Left ventricle myocardium inferior (tissue), 1 donor: ENCODE measurements at regions not wholly inside any gene's neighbourhood (a gene's known extent, or its start where the extent isn't known, plus 50 kb on each side); places are given as distances from the start of the nearest gene placed in this dataset.

Source experiments
- DNase-seq: peaks from one replicate; pipeline ENCODE4 v3.0.0-alpha.2; 2020
- H3K27ac ChIP-seq: fragments of 200-600 bp; replicated peaks from 2 replicates; pipeline ENCODE4 v1.8.0; 2021
- H3K27me3 ChIP-seq: fragments of 200-600 bp; 2 replicates; pipeline ENCODE4 v1.8.0; 2021; ENCODE audit warnings: low read depth
- H3K36me3 ChIP-seq: fragments of 200-600 bp; 2 replicates; pipeline ENCODE4 v1.8.0; 2021
- H3K4me1 ChIP-seq: fragments of 200-600 bp; 2 replicates; pipeline ENCODE4 v1.8.0; 2021
- H3K4me3 ChIP-seq: fragments of 200-600 bp; 2 replicates; pipeline ENCODE4 v1.8.0; 2021; ENCODE audit warnings: mild to moderate bottlenecking, moderate library complexity
- H3K9me3 ChIP-seq: fragments of 200-600 bp; replicated peaks from 2 replicates; pipeline ENCODE4 v1.8.0; 2021
- CTCF ChIP-seq: fragments of 200-600 bp; IDR thresholded peaks from 2 replicates; pipeline ENCODE4 v1.8.0; 2021; ENCODE audit warnings: antibody characterized with exemption, mild to moderate bottlenecking, borderline replicate concordance
- intact Hi-C: fragments of 100-400 bp; cut with micrococcal nuclease; formaldehyde crosslinking; loops from one replicate; pipeline ENCODE4 v1.11.0; 2022
- donor health status: DM: no; HTN: yes; CAD: no; lungs with severe emphysema.

GRCh38 chr3:181839039-181839915 is 127.6 kb downstream of the SOX2 start:
- Histone ChIP-seq H3K27ac (no peak overlapping the region), H3K27me3 (no peaks in the 10 kb centered on the region)

GRCh38 chr3:181839916-181840297 is 128.2 kb downstream of the SOX2 start:
- Histone ChIP-seq H3K4me1 (no peaks in the 10 kb centered on the region), H3K36me3 (no peaks in the 10 kb centered on the region), H3K27me3 (no peaks in the 10 kb centered on the region), H3K4me3 (no peak overlapping the region), H3K27ac (no peak overlapping the region), H3K9me3 (no peaks in the 10 kb centered on the region)
- DNase-seq, result no peak
- TF ChIP-seq CTCF, result no peak
- intact Hi-C loops, result no loop called here

More at GRCh38 chr3:181839039-181839915, 127.6 kb downstream of the SOX2 start:
- TF ChIP-seq CTCF, result no peak
- no peaks in the 10 kb centered on the region for H3K36me3 ChIP-seq
- H3K4me1 ChIP-seq, result no peaks in the 10 kb centered on the region
- no peak for DNase-seq
- intact Hi-C loops, result no loop called here
- H3K9me3 ChIP-seq, result no peaks in the 10 kb centered on the region
- no peak overlapping the region for H3K4me3 ChIP-seq

GRCh38 chr3:181844211-181844610 is 132.5 kb downstream of the SOX2 start:
- no peak for DNase-seq
- Histone ChIP-seq H3K9me3 (no peaks in the 10 kb centered on the region), H3K4me3 (no peak overlapping the region), H3K27ac (no peak overlapping the region), H3K4me1 (no peaks in the 10 kb centered on the region), H3K36me3 (no peaks in the 10 kb centered on the region), H3K27me3 (no peaks in the 10 kb centered on the region)
- intact Hi-C loops, result no loop called here
- no peak for TF ChIP-seq CTCF

- no peak for TF ChIP-seq CTCF
- Histone ChIP-seq H3K27me3 (no peaks in the 10 kb centered on the region), H3K4me1 (no peaks in the 10 kb centered on the region), H3K27ac (no peak overlapping the region), H3K9me3 (no peaks in the 10 kb centered on the region), H3K36me3 (no peaks in the 10 kb centered on the region), H3K4me3 (no peak overlapping the region)
- intact Hi-C loops, result no loop called here
- no peak for DNase-seq
Measured at GRCh38 chr3:181847276-181847675, 135.6 kb downstream of the SOX2 start.

GRCh38 chr3:181851063-181851462 is 139.3 kb downstream of the SOX2 start:
- intact Hi-C loops, result no loop called here

More at GRCh38 chr3:181851063-181851462, 139.3 kb downstream of the SOX2 start:
- Histone ChIP-seq H3K36me3 (no peaks in the 10 kb centered on the region), H3K4me3 (no peak overlapping the region), H3K4me1 (no peaks in the 10 kb centered on the region), H3K9me3 (peaks cover 10% of the 10 kb centered on the region), H3K27me3 (no peaks in the 10 kb centered on the region), H3K27ac (no peak overlapping the region)
- no peak for TF ChIP-seq CTCF
- DNase-seq, result no peak
